ENCODE measurements at regions not wholly inside any gene's neighbourhood (a gene's known extent, or its start where the extent isn't known, plus 50 kb on each side); places are given as distances from the start of the nearest gene placed in this dataset.

- no peak for DNase-seq (ENCODE audit: low spot score)
These were observed 180.9 kb upstream of the GRIK2 start for GRCh38 chr6:101212640-101213039.

- no peak for DNase-seq (ENCODE audit: low spot score)
These were observed 171.5 kb upstream of the GRIK2 start for GRCh38 chr6:101222007-101222406.

- DNase-seq (ENCODE audit: low spot score) = no peak
These were observed 168.8 kb upstream of the GRIK2 start for GRCh38 chr6:101224751-101225150.

- no peak for DNase-seq (ENCODE audit: low spot score)
These were observed 166.8 kb upstream of the GRIK2 start for GRCh38 chr6:101226677-101227135.

GRCh38 chr6:101230866-101231265 is 162.6 kb upstream of the GRIK2 start:
- no peak for DNase-seq (ENCODE audit: low spot score)

GRCh38 chr6:101231606-101232235 is 161.8 kb upstream of the GRIK2 start:
- no peak for DNase-seq (ENCODE audit: low spot score)

GRCh38 chr6:101232961-101233360 is 160.5 kb upstream of the GRIK2 start:
- no peak for DNase-seq (ENCODE audit: low spot score)

- DNase-seq (ENCODE audit: low spot score) = no peak
These were observed 156.8 kb upstream of the GRIK2 start for GRCh38 chr6:101236709-101237108.

- no peak for DNase-seq (ENCODE audit: low spot score)
These were observed 152.1 kb upstream of the GRIK2 start for GRCh38 chr6:101241442-101241841.

- DNase-seq (ENCODE audit: low spot score) = no peak
These were observed 144.0 kb upstream of the GRIK2 start for GRCh38 chr6:101249470-101249869.

GRCh38 chr6:101257163-101257562 is 136.3 kb upstream of the GRIK2 start:
- no peak for DNase-seq (ENCODE audit: low spot score)

GRCh38 chr6:101259505-101259904 is 134.0 kb upstream of the GRIK2 start:
- DNase-seq (ENCODE audit: low spot score) = no peak

GRCh38 chr6:101263596-101263995 is 129.9 kb upstream of the GRIK2 start:
- DNase-seq (ENCODE audit: low spot score) = no peak

- DNase-seq (ENCODE audit: low spot score) = no peak
These were observed 127.4 kb upstream of the GRIK2 start for GRCh38 chr6:101266063-101266462.

- DNase-seq (ENCODE audit: low spot score) = no peak
These were observed 125.0 kb upstream of the GRIK2 start for GRCh38 chr6:101268541-101268940.

GRCh38 chr6:101275251-101275650 is 118.3 kb upstream of the GRIK2 start:
- DNase-seq (ENCODE audit: low spot score) = no peak

GRCh38 chr6:101276066-101276465 is 117.4 kb upstream of the GRIK2 start:
- no peak for DNase-seq (ENCODE audit: low spot score)

- no peak for DNase-seq (ENCODE audit: low spot score)
These were observed 114.1 kb upstream of the GRIK2 start for GRCh38 chr6:101279410-101279809.

- no peak for DNase-seq (ENCODE audit: low spot score)
These were observed 112.2 kb upstream of the GRIK2 start for GRCh38 chr6:101281266-101281665.

GRCh38 chr6:101284131-101284530 is 109.4 kb upstream of the GRIK2 start:
- DNase-seq (ENCODE audit: low spot score) = no peak

GRCh38 chr6:101286146-101286545 is 107.4 kb upstream of the GRIK2 start:
- DNase-seq (ENCODE audit: low spot score) = no peak

GRCh38 chr6:101290346-101290745 is 103.2 kb upstream of the GRIK2 start:
- DNase-seq (ENCODE audit: low spot score) = no peak

GRCh38 chr6:101294051-101294638 is 99.4 kb upstream of the GRIK2 start:
- DNase-seq (ENCODE audit: low spot score) = no peak

GRCh38 chr6:101294676-101295075 is 98.8 kb upstream of the GRIK2 start:
- no peak for DNase-seq (ENCODE audit: low spot score)
